Brain microvascular endothelial cell (primary cell): ENCODE measurements at regions not wholly inside any gene's neighbourhood (a gene's known extent, or its start where the extent isn't known, plus 50 kb on each side); places are given as distances from the start of the nearest gene placed in this dataset.

ENCODE experiments used
- DNase-seq: peaks from one replicate; pipeline ENCODE4 v3.0.0-alpha.2; 2020
- H3K27ac ChIP-seq: fragments of 250-450 bp; sonication (Bioruptor Pico); 2 replicates; pipeline ENCODE4 v1.5.1; 2020; ENCODE audit warnings: mild to moderate bottlenecking, moderate library complexity
- H3K27me3 ChIP-seq: fragments of 250-450 bp; sonication (Bioruptor Pico); replicated peaks from 2 replicates; pipeline ENCODE4 v1.5.1; 2020; ENCODE audit warnings: mild to moderate bottlenecking
- H3K36me3 ChIP-seq: fragments of 250-450 bp; sonication (Bioruptor Pico); replicated peaks from 2 replicates; pipeline ENCODE4 v1.5.1; 2020; ENCODE audit warnings: mild to moderate bottlenecking
- H3K4me3 ChIP-seq: 2 replicates; pipeline ENCODE4 v1.5.1; 2011; ENCODE audit warnings: low read depth, mild to moderate bottlenecking, control low read depth, low read length, moderate library complexity
- in situ Hi-C: cut with HindIII; loops from 2 replicates; pipeline ENCODE4 v1.10.0; 2017; ENCODE audit warnings: low sequenced_read_pairs, low pct_ligation_motif_present
- TF ChIP-seq, protein P1 (sequence below): IDR thresholded peaks from 2 replicates; pipeline ENCODE4 v1.5.1; 2011; ENCODE audit warnings: low read depth, mild to moderate bottlenecking, moderate library complexity, low read length, control low read depth, inconsistent platforms; ENCODE audit errors: missing control alignments

GRCh38 chr7:12898620-12899019 is 211.2 kb downstream of the ARL4A start:
- no peak overlapping the region for H3K4me3 ChIP-seq

GRCh38 chr7:12905671-12906070 is 218.2 kb downstream of the ARL4A start:
- no peak overlapping the region for H3K27ac ChIP-seq
- H3K4me3 ChIP-seq = no peak overlapping the region
- TF ChIP-seq, protein P1, sequence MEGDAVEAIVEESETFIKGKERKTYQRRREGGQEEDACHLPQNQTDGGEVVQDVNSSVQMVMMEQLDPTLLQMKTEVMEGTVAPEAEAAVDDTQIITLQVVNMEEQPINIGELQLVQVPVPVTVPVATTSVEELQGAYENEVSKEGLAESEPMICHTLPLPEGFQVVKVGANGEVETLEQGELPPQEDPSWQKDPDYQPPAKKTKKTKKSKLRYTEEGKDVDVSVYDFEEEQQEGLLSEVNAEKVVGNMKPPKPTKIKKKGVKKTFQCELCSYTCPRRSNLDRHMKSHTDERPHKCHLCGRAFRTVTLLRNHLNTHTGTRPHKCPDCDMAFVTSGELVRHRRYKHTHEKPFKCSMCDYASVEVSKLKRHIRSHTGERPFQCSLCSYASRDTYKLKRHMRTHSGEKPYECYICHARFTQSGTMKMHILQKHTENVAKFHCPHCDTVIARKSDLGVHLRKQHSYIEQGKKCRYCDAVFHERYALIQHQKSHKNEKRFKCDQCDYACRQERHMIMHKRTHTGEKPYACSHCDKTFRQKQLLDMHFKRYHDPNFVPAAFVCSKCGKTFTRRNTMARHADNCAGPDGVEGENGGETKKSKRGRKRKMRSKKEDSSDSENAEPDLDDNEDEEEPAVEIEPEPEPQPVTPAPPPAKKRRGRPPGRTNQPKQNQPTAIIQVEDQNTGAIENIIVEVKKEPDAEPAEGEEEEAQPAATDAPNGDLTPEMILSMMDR = no peak
- in situ Hi-C loops = no loop called here
- no peaks in the 10 kb centered on the region for H3K36me3 ChIP-seq
- no peaks in the 10 kb centered on the region for H3K27me3 ChIP-seq
- DNase-seq = no peak

More at GRCh38 chr7:12898620-12899019, 211.2 kb downstream of the ARL4A start:
- H3K27ac ChIP-seq = no peak overlapping the region
- in situ Hi-C loops = no loop called here
- H3K36me3 ChIP-seq = no peaks in the 10 kb centered on the region
- DNase-seq = no peak
- H3K27me3 ChIP-seq = no peaks in the 10 kb centered on the region
- TF ChIP-seq, protein P1 = no peak

- DNase-seq = no peak
- Histone ChIP-seq H3K4me3 (no peak overlapping the region), H3K36me3 (no peaks in the 10 kb centered on the region), H3K27ac (no peak overlapping the region), H3K27me3 (no peaks in the 10 kb centered on the region)
- TF ChIP-seq, protein P1 = no peak
- in situ Hi-C loops = no loop called here
These were observed 220.3 kb downstream of the ARL4A start for GRCh38 chr7:12907774-12908173.

DNA sequence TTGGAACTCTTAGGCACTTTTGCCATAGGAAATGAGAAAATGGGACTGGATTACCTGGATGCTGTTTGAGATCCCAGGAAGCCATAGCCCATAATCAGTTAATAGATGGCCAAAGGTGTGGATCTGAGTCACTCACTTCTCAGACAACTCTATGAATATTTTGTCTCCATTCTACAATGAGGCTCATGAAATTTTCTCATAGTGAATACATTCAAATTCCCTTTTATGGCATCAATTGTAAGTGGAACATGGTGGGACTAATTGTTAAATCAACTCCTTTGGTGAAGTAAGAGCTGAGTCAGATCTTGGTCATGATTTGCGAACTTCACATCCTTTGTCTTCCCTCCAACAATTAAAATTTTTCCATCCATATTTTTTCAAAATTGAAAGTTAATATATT is 222.1 kb downstream of the ARL4A start:
- in situ Hi-C loops = no loop called here

GRCh38 chr7:12911053-12911452 is 223.6 kb downstream of the ARL4A start:
- Histone ChIP-seq H3K27ac (no peak overlapping the region), H3K4me3 (no peak overlapping the region), H3K36me3 (no peaks in the 10 kb centered on the region), H3K27me3 (no peaks in the 10 kb centered on the region)
- in situ Hi-C loops = no loop called here
- TF ChIP-seq, protein P1 = no peak
- DNase-seq = no peak

More for the DNA sequence above, 222.1 kb downstream of the ARL4A start:
- DNase-seq = no peak
- H3K27ac ChIP-seq = no peak overlapping the region
- no peaks in the 10 kb centered on the region for H3K36me3 ChIP-seq
- TF ChIP-seq, protein P1 = no peak
- H3K27me3 ChIP-seq = no peaks in the 10 kb centered on the region
- H3K4me3 ChIP-seq = no peak overlapping the region

- no peak for DNase-seq
- Histone ChIP-seq H3K36me3 (no peaks in the 10 kb centered on the region), H3K4me3 (no peak overlapping the region), H3K27me3 (no peaks in the 10 kb centered on the region), H3K27ac (no peak overlapping the region)
- TF ChIP-seq, protein P1 = no peak
- in situ Hi-C loops = no loop called here
These were observed 225.6 kb downstream of the ARL4A start for GRCh38 chr7:12913002-12913401.
